IMR-90 (cell line): ENCODE measurements at regions not wholly inside any gene's neighbourhood (a gene's known extent, or its start where the extent isn't known, plus 50 kb on each side); places are given as distances from the start of the nearest gene placed in this dataset.

Source experiments
- ATAC-seq: fragments of 200-7000 bp; cut with Tn5 transposase; 2 replicates; pipeline ENCODE4 v1.9.1; 2020; ENCODE audit warnings: low read depth, mild to moderate bottlenecking, moderate library complexity
- BruUV-seq: library from RNA; stranded (reverse); fragments of 400-500 nt; replicated peaks from 2 replicates; lab custom pipeline; 2021; lab: Mats Ljungman, UMichigan
- CTCF ChIA-PET: fragments of 300-600 bp; formaldehyde crosslinking; extraction: SDS; loops from one replicate; lab custom pipeline; 2021; ENCODE audit warnings: antibody characterized with exemption; lab: Yijun Ruan, JAX
- POLR2A ChIA-PET: fragments of 300-600 bp; sonication (Branson Sonifier 250); formaldehyde crosslinking; loops from one replicate; lab custom pipeline; 2022; ENCODE audit warnings: antibody characterized with exemption; ENCODE audit not compliant: unreplicated experiment; lab: Charles Lee
- DNase-seq: peaks from one replicate; pipeline ENCODE4 v3.0.0; 2013
- H2AFZ ChIP-seq: replicated peaks from 2 replicates; pipeline ENCODE3; 2013; ENCODE audit warnings: low read length, mild to moderate bottlenecking; ENCODE audit not compliant: poor library complexity
- H2AK5ac ChIP-seq: 2 replicates; pipeline ENCODE4 v1.6.1; 2013; ENCODE audit warnings: low read depth, low read length, inconsistent platforms
- H2AK9ac ChIP-seq: replicated peaks from 2 replicates; pipeline ENCODE3; 2013; ENCODE audit warnings: mild to moderate bottlenecking, low read depth, low read length, moderate library complexity; ENCODE audit not compliant: poor library complexity
- H2BK120ac ChIP-seq: 2 replicates; pipeline ENCODE4 v1.6.1; 2013; ENCODE audit warnings: low read depth, low read length, inconsistent platforms
- H2BK15ac ChIP-seq: 3 replicates; pipeline ENCODE4 v1.6.1; 2013; ENCODE audit warnings: low read depth, low read length, inconsistent platforms
- H2BK20ac ChIP-seq: 2 replicates; pipeline ENCODE4 v1.6.1; 2013; ENCODE audit warnings: low read depth, mild to moderate bottlenecking, inconsistent platforms, low read length, moderate library complexity
- H2BK5ac ChIP-seq: 2 replicates; pipeline ENCODE4 v1.6.1; 2013; ENCODE audit warnings: mild to moderate bottlenecking, low read depth, low read length, inconsistent platforms; ENCODE audit not compliant: poor library complexity, severe bottlenecking
- H3K14ac ChIP-seq: replicated peaks from 2 replicates; pipeline ENCODE4 v1.6.1; 2013; ENCODE audit warnings: low read depth, low read length, inconsistent platforms
- H3K18ac ChIP-seq: 2 replicates; pipeline ENCODE4 v1.6.1; 2013; ENCODE audit warnings: low read depth, low read length, control low read depth
- H3K23ac ChIP-seq: 2 replicates; pipeline ENCODE4 v1.6.1; 2013; ENCODE audit warnings: low read depth, low read length, inconsistent platforms
- H3K27ac ChIP-seq: 2 replicates; pipeline ENCODE4 v1.5.1; 2013; ENCODE audit warnings: mild to moderate bottlenecking, control low read depth, low read length; ENCODE audit not compliant: insufficient read depth
- H3K27me3 ChIP-seq: 2 replicates; pipeline ENCODE4 v1.6.1; 2013; ENCODE audit warnings: low read length; ENCODE audit not compliant: control insufficient read depth, insufficient read depth
- H3K36me3 ChIP-seq: 2 replicates; pipeline ENCODE4 v1.6.1; 2013; ENCODE audit warnings: low read length, mixed read lengths; ENCODE audit not compliant: control insufficient read depth, insufficient read depth
- H3K4ac ChIP-seq: 2 replicates; pipeline ENCODE4 v1.6.1; 2013; ENCODE audit warnings: low read depth, low read length, inconsistent platforms
- H3K4me1 ChIP-seq: 2 replicates; pipeline ENCODE4 v1.6.1; 2013; ENCODE audit warnings: low read length, mixed read lengths; ENCODE audit not compliant: control insufficient read depth, insufficient read depth
- H3K4me2 ChIP-seq: 2 replicates; pipeline ENCODE4 v1.6.1; 2013; ENCODE audit warnings: low read depth, mild to moderate bottlenecking, control low read depth, low read length, moderate library complexity
- H3K4me3 ChIP-seq: 2 replicates; pipeline ENCODE4 v1.5.1; 2013; ENCODE audit warnings: low read depth, mild to moderate bottlenecking, control low read depth, low read length, moderate library complexity; ENCODE audit not compliant: insufficient read depth
- H3K56ac ChIP-seq: 2 replicates; pipeline ENCODE4 v1.6.1; 2013; ENCODE audit warnings: low read length, inconsistent platforms; ENCODE audit not compliant: insufficient read depth; ENCODE audit errors: extremely low read depth
- H3K79me1 ChIP-seq, 2 experiments: 2 replicates each; pipeline ENCODE4 v1.6.1; 2013; ENCODE audit warnings: low read length in 2 of 2, inconsistent platforms in 1 of 2, low read depth in 1 of 2
- H3K9ac ChIP-seq: 2 replicates; pipeline ENCODE4 v1.6.1; 2013; ENCODE audit warnings: low read depth, low read length, control low read depth
- H3K9me1 ChIP-seq: 2 replicates; pipeline ENCODE4 v1.6.1; 2013; ENCODE audit warnings: low read length, inconsistent platforms; ENCODE audit not compliant: insufficient read depth
- H3K9me3 ChIP-seq: 2 replicates; pipeline ENCODE4 v1.6.1; 2013; ENCODE audit warnings: low read length; ENCODE audit not compliant: control insufficient read depth, insufficient read depth
- H4K20me1 ChIP-seq: 2 replicates; pipeline ENCODE4 v1.6.1; 2013; ENCODE audit warnings: low read length, inconsistent platforms; ENCODE audit not compliant: insufficient read depth
- H4K5ac ChIP-seq: 2 replicates; pipeline ENCODE4 v1.6.1; 2013; ENCODE audit warnings: mild to moderate bottlenecking, low read depth, low read length, control low read depth
- H4K8ac ChIP-seq, 2 experiments: 2 replicates each; pipeline ENCODE4 v1.6.1; 2013; ENCODE audit warnings: low read depth in 2 of 2, low read length in 2 of 2, control low read depth in 1 of 2, inconsistent platforms in 1 of 2
- H4K91ac ChIP-seq: 2 replicates; pipeline ENCODE4 v1.6.1; 2013; ENCODE audit warnings: low read depth, low read length, inconsistent platforms; ENCODE audit not compliant: insufficient read depth
- FOS ChIP-seq: fragments of 150-350 bp; IDR thresholded peaks from 2 replicates; pipeline ENCODE4 v1.6.1; 2016; ENCODE audit warnings: low read depth, low read length
- NFE2L2 ChIP-seq: fragments of 150-350 bp; IDR thresholded peaks from 2 replicates; pipeline ENCODE4 v1.6.1; 2016; ENCODE audit warnings: low read depth, mild to moderate bottlenecking, low read length
- WGBS, 2 experiments: methylation state at CpG; one replicate each; pipeline versions ENCODE4 v1.1.5 to v1.1.7; 2013; ENCODE audit warnings: missing lambda C conversion rate in 2 of 2; ENCODE audit not compliant: insufficient read length in 1 of 2; ENCODE audit errors: extremely low coverage in 2 of 2; 5-methylcytosine and 5-hydroxymethylcytosine counted together
- dilution Hi-C: fragments of 300-500 bp; cut with HindIII; formaldehyde crosslinking; loops from one replicate; pipeline ENCODE4 v1.14.3; 2018; ENCODE audit warnings: low sequenced_read_pairs; ENCODE audit not compliant: unreplicated experiment
- in situ Hi-C: fragments of 300-500 bp; cut with MboI; formaldehyde crosslinking; loops from 3 replicates; pipeline ENCODE4 v1.14.3; 2019; ENCODE audit warnings: low sequenced_read_pairs, inconsistent platforms, mixed read lengths
- intact Hi-C: fragments of 100-400 bp; cut with micrococcal nuclease; formaldehyde crosslinking; loops from 2 replicates; pipeline ENCODE4 v1.10.0; 2022

- no peaks in the 10 kb centered on the region for H3K36me3 ChIP-seq
- no peak overlapping the region for H2AK5ac ChIP-seq
- H4K8ac ChIP-seq = no peak overlapping the region
- no peak overlapping the region for H2AFZ ChIP-seq
- H3K4me3 ChIP-seq = no peak overlapping the region
- H3K4me2 ChIP-seq = no peak overlapping the region
- TF ChIP-seq FOS (no peak), NFE2L2 (no peak)
- H2AK9ac ChIP-seq = no peak overlapping the region
- H4K91ac ChIP-seq = no peak overlapping the region
- H4K5ac ChIP-seq = no peak overlapping the region
- no peak overlapping the region for H2BK5ac ChIP-seq
- BruUV-seq = no TSS peak
- dilution Hi-C loops = no loop called here
- H2BK20ac ChIP-seq = no peak overlapping the region
- no peak overlapping the region for H3K14ac ChIP-seq
- H3K27me3 ChIP-seq = no peaks in the 10 kb centered on the region
- no peaks in the 10 kb centered on the region for H3K79me1 ChIP-seq
- H3K9me3 ChIP-seq = peaks cover 21% of the 10 kb centered on the region; the same call in 1 of the 2 replicates
- 11% methylated on average over 5 of the region's 9 CpGs; no CpG with 5 or more reads in 1 of the 2 experiments for WGBS, 2 experiments
- no peaks in the 10 kb centered on the region for H3K4me1 ChIP-seq
- H3K27ac ChIP-seq = no peak overlapping the region
- intact Hi-C loops = no loop called here
- no peak overlapping the region for H3K9ac ChIP-seq
- H3K4ac ChIP-seq = no peak overlapping the region
- POLR2A ChIA-PET = no interaction called here
- DNase-seq (no peak), ATAC-seq (no peak)
- H3K9me1 ChIP-seq = no peaks in the 10 kb centered on the region
- no peak overlapping the region for H3K23ac ChIP-seq
- no peak overlapping the region for H2BK120ac ChIP-seq
- H3K56ac ChIP-seq = no peak overlapping the region
- no peaks in the 10 kb centered on the region for H4K20me1 ChIP-seq
- in situ Hi-C loops = no loop called here
- no peak overlapping the region for H3K18ac ChIP-seq
- CTCF ChIA-PET = no interaction called here
- H2BK15ac ChIP-seq = no peak overlapping the region
Observed at GRCh38 chr10:121338206-121338980, 259.9 kb downstream of the FGFR2 start.
